GM12873 (cell line): ENCODE measurements at regions not wholly inside any gene's neighbourhood (a gene's known extent, or its start where the extent isn't known, plus 50 kb on each side); places are given as distances from the start of the nearest gene placed in this dataset.

Experiments
- TF ChIP-seq, protein P1 (sequence below): IDR thresholded peaks from 2 replicates; pipeline ENCODE4 v1.5.1; 2012; ENCODE audit warnings: low read depth, mild to moderate bottlenecking, moderate library complexity, low read length, control low read depth; ENCODE audit not compliant: insufficient read depth; ENCODE audit errors: missing control alignments

- TF ChIP-seq, protein P1, sequence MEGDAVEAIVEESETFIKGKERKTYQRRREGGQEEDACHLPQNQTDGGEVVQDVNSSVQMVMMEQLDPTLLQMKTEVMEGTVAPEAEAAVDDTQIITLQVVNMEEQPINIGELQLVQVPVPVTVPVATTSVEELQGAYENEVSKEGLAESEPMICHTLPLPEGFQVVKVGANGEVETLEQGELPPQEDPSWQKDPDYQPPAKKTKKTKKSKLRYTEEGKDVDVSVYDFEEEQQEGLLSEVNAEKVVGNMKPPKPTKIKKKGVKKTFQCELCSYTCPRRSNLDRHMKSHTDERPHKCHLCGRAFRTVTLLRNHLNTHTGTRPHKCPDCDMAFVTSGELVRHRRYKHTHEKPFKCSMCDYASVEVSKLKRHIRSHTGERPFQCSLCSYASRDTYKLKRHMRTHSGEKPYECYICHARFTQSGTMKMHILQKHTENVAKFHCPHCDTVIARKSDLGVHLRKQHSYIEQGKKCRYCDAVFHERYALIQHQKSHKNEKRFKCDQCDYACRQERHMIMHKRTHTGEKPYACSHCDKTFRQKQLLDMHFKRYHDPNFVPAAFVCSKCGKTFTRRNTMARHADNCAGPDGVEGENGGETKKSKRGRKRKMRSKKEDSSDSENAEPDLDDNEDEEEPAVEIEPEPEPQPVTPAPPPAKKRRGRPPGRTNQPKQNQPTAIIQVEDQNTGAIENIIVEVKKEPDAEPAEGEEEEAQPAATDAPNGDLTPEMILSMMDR, result no peak
Observed at GRCh38 chr1:214933375-214933774, 149.2 kb upstream of the KCNK2 start.

GRCh38 chr1:214934045-214934444 lies 148.5 kb upstream of the KCNK2 start:
- TF ChIP-seq, protein P1, result no peak

- TF ChIP-seq, protein P1, result no peak
Observed at GRCh38 chr1:214935258-214935657, 147.3 kb upstream of the KCNK2 start.

DNA sequence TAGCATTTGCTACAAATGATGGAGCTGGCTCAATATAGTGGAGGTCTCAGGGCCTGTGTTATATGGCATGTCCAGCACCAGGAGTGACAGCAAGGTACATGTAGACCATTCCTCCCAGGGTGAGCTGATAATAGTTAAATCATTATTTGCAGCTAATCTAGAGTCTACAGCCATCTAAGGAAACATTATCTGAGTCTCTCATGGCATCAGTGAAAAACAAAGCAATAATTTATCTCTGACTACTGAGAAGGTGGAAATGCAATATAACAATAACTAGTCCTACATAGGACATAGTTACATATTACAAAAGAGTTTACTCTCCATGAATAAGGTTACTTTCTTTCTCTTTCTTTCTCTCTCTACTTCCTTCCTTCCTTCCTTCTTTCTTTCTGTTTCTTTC lies 143.4 kb upstream of the KCNK2 start:
- TF ChIP-seq, protein P1, result no peak

GRCh38 chr1:214941061-214941460 lies 141.5 kb upstream of the KCNK2 start:
- TF ChIP-seq, protein P1, result no peak

DNA sequence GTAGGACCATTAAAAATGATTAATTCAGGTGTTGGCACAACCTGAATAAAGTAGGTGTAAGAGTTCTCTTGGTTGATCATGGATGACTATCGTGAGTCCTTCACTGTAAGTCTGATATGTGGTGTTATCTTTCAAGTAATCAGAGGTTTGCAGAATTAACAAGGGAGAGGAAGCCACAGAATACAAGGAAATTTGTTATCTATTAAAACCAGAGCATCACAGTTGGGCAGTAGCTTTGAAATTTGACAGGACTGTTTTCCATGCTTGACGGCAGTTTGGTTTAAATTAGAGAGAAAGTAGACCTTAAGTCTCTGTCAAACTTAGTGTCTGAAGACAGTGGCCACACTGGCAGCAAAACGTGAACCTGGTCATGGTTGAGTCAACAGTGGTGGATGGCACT lies 139.5 kb upstream of the KCNK2 start:
- TF ChIP-seq, protein P1, result no peak

- TF ChIP-seq, protein P1, result no peak
Observed at GRCh38 chr1:214946615-214947014, 135.9 kb upstream of the KCNK2 start.
